GM21786 (cell line): ENCODE measurements at regions not wholly inside any gene's neighbourhood (a gene's known extent, or its start where the extent isn't known, plus 50 kb on each side); places are given as distances from the start of the nearest gene placed in this dataset.
"Not testable (repeated sequence)": the region's sequence is repeated elsewhere in the genome, so short reads cannot be mapped to it uniquely, and the experiment has no call there.

ENCODE experiments used
- ATAC-seq: cut with Tn5 transposase; IDR thresholded peaks from one replicate; pipeline ENCODE4 v1.9.1; 2021; ENCODE audit not compliant: unreplicated experiment

DNA sequence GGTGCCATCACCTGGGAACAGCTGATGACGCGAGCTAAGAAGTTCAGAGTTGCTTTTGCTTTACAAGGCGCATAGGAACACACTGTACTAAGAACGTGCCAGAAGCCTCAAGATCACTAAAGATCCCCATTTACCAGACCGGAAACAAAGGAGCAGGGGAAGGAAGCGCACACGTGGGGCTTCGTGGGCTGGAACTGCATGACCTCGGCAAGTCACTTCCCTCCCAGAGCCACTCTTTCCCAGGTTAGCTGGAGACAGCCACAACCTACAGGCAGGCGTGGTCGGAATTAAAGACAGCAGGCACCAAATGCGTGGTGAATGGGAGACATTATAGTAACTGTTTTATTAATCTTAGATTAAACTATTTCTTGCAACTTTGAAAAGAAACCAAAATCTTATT lies 154.9 kb upstream of the IQSEC1 start:
- ATAC-seq: not testable (repeated sequence)

- ATAC-seq: no peak
Measured at GRCh38 chr3:13227315-13228165, 154.3 kb upstream of the IQSEC1 start.

GRCh38 chr3:13224967-13225366 lies 151.7 kb upstream of the IQSEC1 start:
- ATAC-seq: no peak

GRCh38 chr3:13223574-13224237 lies 150.5 kb upstream of the IQSEC1 start:
- ATAC-seq: no peak

GRCh38 chr3:13222891-13223573 lies 149.8 kb upstream of the IQSEC1 start:
- ATAC-seq: no peak

DNA sequence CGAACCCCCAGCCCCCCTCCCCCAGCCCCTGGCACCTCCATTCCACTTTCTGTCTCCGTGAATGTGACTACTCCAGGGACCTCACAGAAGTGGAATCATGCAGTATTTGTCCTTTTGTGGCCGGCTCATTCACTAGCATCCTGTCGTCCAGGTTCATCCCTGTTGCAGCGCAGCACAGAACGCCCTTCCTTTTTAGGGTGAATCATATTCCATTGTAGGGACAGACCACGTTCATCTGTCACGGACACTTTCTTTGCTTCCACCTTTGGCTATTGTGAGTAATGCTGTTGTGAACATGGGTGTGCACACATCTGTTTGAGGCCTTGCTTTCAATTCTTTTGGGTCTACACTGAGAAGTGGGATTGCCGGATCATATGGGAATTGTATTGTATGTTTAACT lies 148.9 kb upstream of the IQSEC1 start:
- ATAC-seq: no peak

GRCh38 chr3:13221491-13222061 lies 148.3 kb upstream of the IQSEC1 start:
- ATAC-seq: no peak

DNA sequence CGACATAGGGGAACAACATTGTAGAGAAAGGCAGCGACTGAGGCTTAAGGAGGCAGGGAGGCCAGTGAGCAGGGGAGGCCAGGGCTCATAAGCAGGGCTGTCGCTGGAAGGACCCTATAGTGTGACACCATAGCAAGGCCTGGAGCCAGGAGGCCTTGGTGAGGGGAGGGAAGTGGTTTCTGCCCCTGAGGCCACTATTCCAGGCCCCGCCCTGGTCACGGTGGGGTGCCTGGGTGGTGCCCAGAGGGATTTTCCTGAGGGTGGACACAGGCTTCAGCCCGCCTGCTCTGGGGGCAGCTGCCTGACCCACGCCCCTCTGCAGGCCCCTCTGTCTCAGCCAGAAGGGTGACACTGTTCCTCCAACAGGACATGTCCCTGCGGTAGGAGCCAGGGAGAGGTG lies 147.8 kb upstream of the IQSEC1 start:
- ATAC-seq: no peak

DNA sequence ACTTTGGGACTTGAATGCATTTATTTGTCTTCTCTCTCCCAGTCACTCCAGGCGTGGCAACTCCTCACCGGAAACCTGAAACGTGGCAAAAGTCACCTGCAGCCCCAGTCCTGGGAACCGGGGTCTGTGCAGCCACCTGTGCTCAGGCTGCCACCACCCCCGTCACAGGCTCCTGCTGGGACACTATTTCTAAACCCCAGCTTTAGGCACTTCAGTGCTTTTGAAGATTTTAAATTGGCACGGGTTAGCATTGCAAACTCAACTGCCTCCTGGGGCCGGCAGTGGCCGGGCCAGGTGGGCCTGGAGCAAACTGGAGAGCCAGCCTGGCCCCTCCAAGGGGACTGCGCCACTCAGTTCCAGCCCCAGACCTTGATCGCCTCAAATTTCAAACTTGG lies 146.7 kb upstream of the IQSEC1 start:
- no peak for ATAC-seq

DNA sequence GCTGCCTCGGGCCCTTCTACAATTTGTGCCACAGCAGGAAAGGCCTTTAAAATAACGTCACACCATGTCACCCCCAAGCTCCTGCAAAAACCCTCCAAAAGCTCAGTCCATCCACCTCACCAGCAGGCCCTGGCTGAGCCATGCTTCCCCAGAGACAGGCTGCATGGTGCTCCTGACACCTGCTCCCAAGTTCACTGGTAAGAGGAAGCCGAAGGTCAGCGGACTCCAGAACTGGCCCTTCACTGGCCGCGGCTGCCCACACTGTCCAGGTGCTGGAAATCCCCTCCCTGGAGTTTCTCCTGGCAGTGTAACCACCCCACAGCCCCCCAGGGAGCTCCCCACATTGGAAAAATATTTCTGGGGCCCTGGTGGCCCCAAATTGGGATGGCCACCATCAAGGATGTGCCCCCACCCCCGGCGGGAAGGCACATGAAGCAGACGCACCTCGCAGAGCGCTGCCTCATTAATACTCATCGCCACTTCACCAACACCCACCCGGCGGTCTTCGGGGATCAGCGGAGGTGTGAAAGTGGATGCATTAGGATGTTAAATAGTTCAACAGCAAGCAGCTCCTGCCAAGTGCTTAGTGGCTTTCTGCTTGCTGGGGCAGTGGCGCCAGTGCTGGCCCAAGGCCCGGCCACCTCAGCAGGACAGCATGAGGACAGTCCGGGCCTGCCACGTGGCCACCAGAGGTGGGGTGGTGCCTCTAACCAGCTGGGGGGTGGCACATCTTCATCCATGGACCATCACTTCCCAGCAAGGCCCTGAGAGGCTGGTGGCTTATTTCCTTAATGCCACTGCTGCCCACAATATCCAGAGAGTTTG lies 146.1 kb upstream of the IQSEC1 start:
- no peak for ATAC-seq

DNA sequence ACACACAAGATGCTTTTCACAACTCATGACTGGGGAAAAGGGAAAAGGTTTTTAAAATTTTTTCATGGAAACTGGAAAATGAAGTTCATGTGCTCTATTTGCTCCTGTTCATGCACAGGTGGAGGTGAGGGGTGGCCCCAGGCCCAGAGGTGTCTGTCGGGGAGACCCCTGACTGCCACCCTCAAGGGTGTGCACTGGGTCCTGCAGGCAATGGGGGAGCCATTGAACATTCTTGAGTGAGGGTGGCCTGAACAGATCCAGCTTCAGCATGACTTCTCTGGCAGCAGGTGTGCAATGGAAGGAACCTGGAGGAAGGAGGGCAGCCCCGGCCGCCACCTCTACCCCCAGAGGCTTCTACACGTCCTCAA lies 145.3 kb upstream of the IQSEC1 start:
- ATAC-seq: no peak

DNA sequence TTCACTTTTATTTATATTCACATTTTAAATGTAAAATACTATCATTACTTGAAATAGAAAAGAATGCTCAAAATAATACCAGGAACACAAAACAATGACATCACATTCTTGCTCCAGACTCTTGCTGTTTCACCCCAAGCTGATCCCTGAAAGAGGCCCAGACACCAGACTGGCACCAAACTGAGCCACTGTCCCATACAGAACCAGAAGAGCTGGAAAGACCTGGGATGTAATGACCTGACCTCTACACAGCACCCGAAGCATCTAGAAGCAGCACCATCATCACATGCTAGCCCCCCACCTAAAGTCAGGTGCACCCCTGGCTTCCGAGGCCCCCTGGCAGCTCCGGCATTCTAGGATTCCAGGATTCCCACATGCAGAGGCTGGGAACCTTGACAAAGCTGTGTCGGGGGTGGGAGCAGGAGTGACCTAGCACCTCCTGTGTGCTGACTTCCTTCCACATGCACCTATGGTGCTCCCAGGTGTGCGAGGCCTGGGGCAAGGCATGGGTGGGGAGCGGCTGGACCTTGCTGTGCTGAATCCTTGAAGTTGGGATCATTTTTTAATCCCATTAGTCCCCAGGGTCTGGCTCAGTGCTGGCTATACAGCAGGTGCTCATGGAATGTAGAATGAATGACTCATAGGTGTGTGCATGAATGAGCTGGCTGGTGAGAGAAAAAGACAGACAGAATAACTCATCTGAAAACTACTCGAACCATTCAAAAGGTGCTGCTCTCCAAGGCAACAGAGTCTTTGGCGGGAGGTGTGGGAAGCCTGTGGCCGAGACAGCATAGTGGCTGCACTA lies 144.7 kb upstream of the IQSEC1 start:
- ATAC-seq: no peak

- no peak for ATAC-seq
Measured at GRCh38 chr3:13217253-13217652, 144.0 kb upstream of the IQSEC1 start.

DNA sequence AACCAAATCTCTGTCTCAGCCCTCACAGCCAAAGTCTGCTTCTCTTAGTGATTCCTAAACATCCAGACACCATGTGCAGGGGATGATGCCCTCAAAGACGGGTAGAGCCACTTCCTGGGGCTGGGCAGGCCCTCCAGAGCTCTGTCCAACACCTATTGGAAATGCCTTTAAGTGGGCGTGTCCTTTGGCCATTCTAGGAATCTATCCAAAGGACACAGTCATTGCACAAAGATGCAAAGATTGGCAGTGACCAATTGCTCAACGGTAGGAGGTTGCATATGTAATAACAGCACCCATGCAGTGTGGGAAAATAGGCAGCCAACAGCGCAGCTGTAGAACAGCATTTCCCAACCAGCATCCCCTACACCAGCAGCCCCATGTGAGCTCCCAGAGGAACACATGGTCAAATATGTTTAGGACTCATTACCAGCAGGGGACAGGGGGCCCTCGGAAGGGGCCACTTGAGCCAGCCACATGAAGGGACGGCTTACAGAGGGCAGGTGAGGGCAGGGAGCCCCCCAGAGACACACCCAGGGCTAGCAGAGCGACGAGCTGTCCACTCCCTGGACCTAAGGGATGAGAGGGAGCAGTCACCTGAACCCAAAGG lies 142.8 kb upstream of the IQSEC1 start:
- no peak for ATAC-seq

- ATAC-seq: no peak
Measured at GRCh38 chr3:13214847-13215472, 141.7 kb upstream of the IQSEC1 start.

DNA sequence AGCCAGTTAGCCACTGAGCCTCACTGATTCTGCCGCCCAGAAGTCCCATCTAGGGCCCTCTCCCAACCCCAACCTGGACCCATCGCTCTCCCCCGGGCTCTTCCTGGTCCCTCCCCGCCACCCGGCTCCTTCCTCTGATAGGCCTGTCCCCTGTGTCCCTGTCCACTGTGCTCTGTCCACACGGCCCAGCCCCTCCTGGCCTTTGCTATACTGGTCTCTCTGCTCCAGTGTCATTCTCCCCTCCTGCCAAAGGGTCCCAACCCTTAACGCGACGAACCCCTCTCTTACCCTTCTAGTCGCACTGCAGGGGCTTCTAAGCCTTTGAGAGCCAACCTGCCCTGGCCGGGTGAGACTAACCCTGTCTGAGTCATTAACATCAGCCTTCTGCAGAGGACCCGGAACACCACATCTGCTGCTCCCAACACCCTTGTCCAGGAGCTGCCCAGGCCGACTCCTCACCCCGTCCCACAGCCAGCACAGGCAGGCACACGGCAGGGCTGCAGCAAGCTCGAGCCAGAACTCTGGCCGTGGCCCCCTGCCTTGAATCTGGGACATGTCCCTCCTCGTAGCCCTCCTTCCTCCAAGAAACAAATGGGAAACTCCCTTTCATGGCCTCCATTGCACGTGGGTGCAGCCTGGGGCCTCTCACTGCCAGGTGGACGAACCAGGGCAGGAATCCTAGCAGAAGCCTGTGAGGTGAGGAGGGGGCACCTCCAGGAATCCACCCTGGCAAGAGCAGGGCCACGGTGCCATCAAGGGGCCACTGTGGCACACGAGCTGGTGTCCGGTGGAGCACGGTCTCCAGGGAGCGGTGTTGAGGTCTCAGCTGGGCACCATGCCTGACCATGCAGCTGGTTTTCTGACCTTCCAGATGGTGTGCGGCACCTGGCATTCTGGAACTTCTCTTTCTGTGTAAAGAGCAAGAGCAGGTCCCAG lies 140.9 kb upstream of the IQSEC1 start:
- no peak for ATAC-seq

DNA sequence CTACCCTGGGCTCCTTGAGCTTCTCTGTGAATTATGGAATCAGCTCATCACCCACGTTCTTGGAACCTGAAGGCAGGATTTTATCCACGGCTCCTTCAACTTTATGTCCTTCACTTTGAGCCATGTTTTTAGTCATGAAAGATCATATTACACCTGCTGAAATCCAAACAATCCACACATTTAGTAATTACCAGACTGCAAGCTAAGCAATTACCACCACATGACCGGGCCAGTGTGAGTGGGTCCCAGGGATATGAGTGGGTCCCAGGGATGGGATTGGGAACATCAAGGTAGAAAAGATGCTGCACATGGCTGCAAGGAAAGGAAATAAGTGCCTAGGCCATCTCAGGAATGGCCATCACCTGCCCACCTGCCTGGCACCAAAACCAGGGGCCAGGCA lies 140.3 kb upstream of the IQSEC1 start:
- ATAC-seq: no peak

DNA sequence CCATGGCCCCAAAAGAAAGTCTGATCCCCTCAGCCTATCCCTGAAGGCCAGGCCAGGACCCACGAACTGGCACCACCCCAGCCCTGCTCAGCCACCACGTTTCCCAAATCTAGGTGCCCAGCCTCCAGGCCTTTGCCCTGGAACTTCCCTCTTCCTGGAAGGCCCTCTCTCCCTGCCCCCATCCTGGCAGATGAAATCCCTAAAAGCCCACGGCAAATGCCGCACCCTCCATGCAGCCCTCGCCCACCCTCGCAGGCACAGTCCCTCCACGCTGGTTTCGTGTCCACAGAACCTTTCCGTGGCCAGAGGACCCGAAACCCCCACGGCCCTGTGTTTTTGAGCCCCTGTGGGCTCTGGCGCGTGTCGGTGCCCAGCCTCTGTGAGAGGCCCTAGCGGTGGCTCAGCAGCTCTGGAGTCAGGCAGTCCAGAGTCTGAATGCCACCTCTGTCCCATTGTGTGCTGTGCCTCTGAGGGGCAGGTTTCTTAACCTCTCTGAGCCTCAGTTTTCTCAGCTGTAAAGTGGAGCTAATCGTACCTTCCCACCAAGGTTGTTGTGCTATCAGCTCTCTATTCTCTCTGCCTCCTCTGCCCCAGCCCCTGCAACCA lies 138.5 kb upstream of the IQSEC1 start:
- no peak for ATAC-seq
